WI38 (cell line): ENCODE measurements at regions not wholly inside any gene's neighbourhood (a gene's known extent, or its start where the extent isn't known, plus 50 kb on each side); places are given as distances from the start of the nearest gene placed in this dataset.

ENCODE experiments used
- H3K4me3 ChIP-seq: 2 replicates; pipeline ENCODE4 v1.5.1; 2011; ENCODE audit warnings: low read depth, mild to moderate bottlenecking, control low read depth, low read length
- TF ChIP-seq, protein P1 (sequence below): IDR thresholded peaks from 2 replicates; pipeline ENCODE4 v1.5.1; 2012; ENCODE audit warnings: low read depth, mild to moderate bottlenecking, control low read depth, low read length

DNA sequence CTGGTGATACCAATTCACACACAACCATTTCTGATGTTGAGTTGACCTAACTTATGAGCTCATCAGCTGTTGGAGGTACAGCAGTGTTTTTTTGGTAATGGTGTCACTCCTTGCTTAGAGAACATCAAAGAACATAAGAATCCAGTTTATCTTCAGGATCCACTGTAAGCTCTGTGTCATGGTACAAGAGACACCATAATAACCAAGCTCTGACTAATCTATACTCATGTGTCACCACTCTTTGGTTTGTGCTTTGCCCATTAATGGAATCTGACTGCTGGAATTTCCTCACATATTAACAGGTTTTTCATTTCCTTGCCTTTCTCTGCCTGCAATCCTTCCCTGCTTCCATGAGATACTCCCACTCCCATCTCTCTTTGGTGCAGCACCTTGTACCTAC, 735.1 kb upstream of the LCORL start:
- TF ChIP-seq, protein P1, sequence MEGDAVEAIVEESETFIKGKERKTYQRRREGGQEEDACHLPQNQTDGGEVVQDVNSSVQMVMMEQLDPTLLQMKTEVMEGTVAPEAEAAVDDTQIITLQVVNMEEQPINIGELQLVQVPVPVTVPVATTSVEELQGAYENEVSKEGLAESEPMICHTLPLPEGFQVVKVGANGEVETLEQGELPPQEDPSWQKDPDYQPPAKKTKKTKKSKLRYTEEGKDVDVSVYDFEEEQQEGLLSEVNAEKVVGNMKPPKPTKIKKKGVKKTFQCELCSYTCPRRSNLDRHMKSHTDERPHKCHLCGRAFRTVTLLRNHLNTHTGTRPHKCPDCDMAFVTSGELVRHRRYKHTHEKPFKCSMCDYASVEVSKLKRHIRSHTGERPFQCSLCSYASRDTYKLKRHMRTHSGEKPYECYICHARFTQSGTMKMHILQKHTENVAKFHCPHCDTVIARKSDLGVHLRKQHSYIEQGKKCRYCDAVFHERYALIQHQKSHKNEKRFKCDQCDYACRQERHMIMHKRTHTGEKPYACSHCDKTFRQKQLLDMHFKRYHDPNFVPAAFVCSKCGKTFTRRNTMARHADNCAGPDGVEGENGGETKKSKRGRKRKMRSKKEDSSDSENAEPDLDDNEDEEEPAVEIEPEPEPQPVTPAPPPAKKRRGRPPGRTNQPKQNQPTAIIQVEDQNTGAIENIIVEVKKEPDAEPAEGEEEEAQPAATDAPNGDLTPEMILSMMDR = no peak
- H3K4me3 ChIP-seq = no peak overlapping the region

DNA sequence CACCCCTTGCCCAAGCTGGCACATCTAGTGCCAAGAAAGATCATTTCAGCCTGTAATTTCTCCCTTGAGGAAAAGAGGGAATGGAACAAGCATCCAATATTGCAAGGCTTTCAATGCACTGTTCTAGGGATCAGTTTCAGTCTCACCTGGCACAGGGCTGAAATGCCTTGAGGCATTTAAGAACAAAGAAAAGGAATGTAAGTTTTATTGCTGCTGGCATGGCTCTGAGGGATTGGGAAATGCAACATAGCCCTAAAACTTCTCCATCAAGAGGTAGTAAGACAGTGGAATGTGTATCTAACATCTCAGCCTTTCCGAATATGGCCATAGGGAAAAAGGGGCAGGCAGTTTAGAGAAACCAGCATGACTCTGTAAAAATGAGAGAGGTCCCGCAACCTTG, 732.6 kb upstream of the LCORL start:
- TF ChIP-seq, protein P1 = no peak
- H3K4me3 ChIP-seq = no peak overlapping the region

DNA sequence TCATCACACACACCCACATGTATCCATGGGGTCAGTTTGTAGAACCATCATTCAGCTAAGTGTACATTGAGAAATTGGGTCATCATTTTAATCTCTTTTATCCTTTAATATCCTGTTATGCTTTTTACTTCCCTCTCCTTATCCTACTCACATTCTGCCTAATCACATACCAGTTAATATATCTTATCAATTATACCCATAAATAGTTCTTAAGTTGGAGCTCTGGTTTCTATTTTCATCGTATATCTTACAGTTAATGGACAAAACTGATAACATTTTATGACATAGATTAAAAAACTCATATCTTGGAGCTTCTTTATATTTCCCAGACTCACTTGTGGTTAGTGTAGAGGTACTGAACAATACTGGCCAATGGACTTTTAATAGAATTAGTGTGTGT, 729.5 kb upstream of the LCORL start:
- H3K4me3 ChIP-seq = no peak overlapping the region
- TF ChIP-seq, protein P1 = no peak

DNA sequence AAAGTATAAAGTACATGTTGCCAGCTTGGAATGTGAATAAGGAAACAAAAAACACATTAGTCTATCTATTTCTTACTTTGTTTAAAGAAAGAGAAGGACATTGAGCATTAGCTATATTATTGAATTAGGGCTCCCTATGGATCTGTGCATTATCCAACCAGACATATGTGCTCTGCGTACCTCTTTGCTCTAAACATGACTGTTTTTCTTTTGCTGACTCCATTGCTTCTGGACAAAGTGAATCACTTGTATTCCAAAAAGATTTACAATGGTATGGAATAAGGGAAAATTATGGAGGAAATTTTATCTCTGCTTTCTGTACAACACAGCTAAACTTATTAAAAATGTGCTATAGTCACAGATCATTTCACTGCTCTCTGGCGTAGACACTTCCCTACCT, 727.8 kb upstream of the LCORL start:
- H3K4me3 ChIP-seq = no peak overlapping the region
- TF ChIP-seq, protein P1 = no peak

DNA sequence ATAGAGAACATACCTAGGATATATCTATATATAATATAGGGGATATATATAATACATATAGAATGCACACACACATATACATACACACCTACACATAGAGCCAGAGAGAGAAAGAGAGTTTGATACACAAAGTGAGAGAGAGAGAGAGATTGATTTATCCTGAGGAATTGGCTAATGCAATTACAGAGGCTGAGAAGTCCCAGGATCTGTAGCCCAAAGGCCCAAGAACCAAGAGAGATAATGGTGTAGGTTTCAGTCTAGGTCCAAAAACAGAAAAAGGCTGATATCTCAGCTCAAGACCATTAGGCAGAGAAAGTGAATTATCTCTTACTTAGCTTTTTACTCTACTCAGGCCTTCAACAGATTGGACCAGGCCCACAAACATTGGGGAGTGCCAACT, 715.0 kb upstream of the LCORL start:
- H3K4me3 ChIP-seq = no peak overlapping the region
- TF ChIP-seq, protein P1 = no peak

- TF ChIP-seq, protein P1 = no peak
- H3K4me3 ChIP-seq = no peak overlapping the region
Observed at GRCh38 chr4:18735740-18736268, 714.2 kb upstream of the LCORL start.

- TF ChIP-seq, protein P1 = no peak
- no peak overlapping the region for H3K4me3 ChIP-seq
Observed at GRCh38 chr4:18734405-18734804, 712.9 kb upstream of the LCORL start.
